ENCODE measurements at regions not wholly inside any gene's neighbourhood (a gene's known extent, or its start where the extent isn't known, plus 50 kb on each side); places are given as distances from the start of the nearest gene placed in this dataset.

DNA sequence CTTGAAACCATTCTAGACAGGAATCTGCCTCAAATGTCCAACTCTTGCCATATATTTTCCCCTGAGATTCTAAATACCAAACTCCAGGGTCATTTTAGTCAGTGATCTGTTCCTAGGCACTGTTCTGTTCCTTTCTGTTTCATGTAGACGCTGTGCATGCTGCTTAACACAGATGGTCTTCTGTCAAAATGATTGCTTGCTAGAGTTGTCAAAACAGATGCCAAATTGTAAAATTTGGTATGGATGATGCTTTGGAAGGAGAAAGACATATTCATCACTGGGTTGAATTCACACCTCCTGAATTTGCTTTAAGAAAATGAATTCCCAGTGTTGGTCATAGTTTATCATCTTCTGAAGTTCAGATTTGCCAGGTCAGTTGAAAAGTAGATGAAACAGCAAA is 425.9 kb downstream of the ETS1 start (continued):
- no peak for TF ChIP-seq PATZ1 (CRISPR knock-in tag; IDR thresholded peaks at IDR 0.05; ENCODE audit: borderline replicate concordance)
- no peak for TF ChIP-seq ZNF565 (CRISPR knock-in tag; conservative IDR thresholded peaks at IDR 0.05; ENCODE audit: low read depth)
- TF ChIP-seq PPARA (CRISPR knock-in tag; IDR thresholded peaks at IDR 0.05; ENCODE audit: borderline replicate concordance) = no peak
- no peak for TF ChIP-seq CSDC2 (CRISPR knock-in tag; IDR thresholded peaks at IDR 0.05)
- TF ChIP-seq BACH2 (CRISPR knock-in tag; IDR thresholded peaks at IDR 0.05; ENCODE audit: borderline replicate concordance) = no peak
- no peak for TF ChIP-seq ZNF8 (CRISPR knock-in tag; IDR thresholded peaks at IDR 0.05)
- no peak for TF ChIP-seq OSR1 (CRISPR knock-in tag; IDR thresholded peaks at IDR 0.05)
- TF ChIP-seq SNAI2 (CRISPR knock-in tag; IDR thresholded peaks at IDR 0.05) = no peak

GRCh38 chr11:128158860-128159259 is 428.5 kb downstream of the ETS1 start:
- TF ChIP-seq ZNF8 (CRISPR knock-in tag; IDR thresholded peaks at IDR 0.05) (no peak), ZNF70 (CRISPR knock-in tag; IDR thresholded peaks at IDR 0.05) (no peak), PATZ1 (CRISPR knock-in tag; IDR thresholded peaks at IDR 0.05; ENCODE audit: borderline replicate concordance) (no peak), TCF4 (CRISPR knock-in tag; IDR thresholded peaks at IDR 0.05; ENCODE audit: borderline replicate concordance) (no peak), ZC3H10 (CRISPR knock-in tag; IDR thresholded peaks at IDR 0.05) (no peak), OSR1 (CRISPR knock-in tag; IDR thresholded peaks at IDR 0.05) (no peak), PPARA (CRISPR knock-in tag; IDR thresholded peaks at IDR 0.05; ENCODE audit: borderline replicate concordance) (no peak), TSHZ2 (CRISPR knock-in tag; IDR thresholded peaks at IDR 0.05) (no peak), POU6F1 (CRISPR knock-in tag; IDR thresholded peaks at IDR 0.05; ENCODE audit: borderline replicate concordance, low read depth) (no peak), ESRRG (CRISPR knock-in tag; IDR thresholded peaks at IDR 0.05) (no peak), GLIS3 (CRISPR knock-in tag; IDR thresholded peaks at IDR 0.05) (no peak), CSDC2 (CRISPR knock-in tag; IDR thresholded peaks at IDR 0.05) (no peak), SNAI2 (CRISPR knock-in tag; IDR thresholded peaks at IDR 0.05) (no peak), ZNF565 (CRISPR knock-in tag; conservative IDR thresholded peaks at IDR 0.05; ENCODE audit: low read depth) (no peak)
- no peak for ATAC-seq

DNA sequence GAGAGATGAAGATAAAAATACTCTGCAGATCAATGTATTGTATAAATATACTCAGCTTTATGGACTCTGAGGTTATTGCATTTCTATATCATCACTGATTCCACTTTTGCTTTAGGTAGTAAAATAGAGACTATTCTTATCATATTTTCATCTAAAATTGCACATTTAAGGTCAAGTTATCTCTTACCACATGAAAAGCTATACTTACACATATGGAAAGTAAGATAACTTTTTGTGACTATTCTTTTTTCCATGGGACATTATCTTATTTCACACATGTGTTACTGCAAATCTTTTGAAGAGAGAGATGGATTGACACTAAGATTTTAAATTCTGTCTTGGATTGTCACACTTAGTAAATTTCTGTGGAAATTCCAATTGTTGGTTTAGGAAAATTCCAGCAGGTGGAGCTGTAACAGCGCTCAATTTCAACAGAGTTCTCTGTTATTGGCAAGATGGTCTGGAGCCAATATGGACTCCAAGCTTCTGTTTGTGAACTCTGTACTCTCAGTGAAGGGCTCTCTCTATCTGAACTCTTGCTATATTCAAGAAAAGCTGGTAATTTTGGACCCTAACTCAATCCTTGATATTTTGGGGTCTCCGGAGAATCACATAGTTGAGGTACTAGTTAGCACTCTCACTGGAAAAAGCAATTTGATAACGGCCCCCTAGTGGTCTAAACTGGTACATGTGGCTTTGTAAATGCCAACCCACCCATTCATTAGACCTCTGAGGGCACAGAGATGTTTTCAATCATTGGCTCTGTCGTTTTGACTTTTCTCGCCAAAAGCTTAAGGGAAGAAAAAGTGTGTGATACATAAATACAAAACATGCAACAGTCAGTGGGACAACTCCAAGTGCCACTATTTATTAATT is 429.7 kb downstream of the ETS1 start:
- no peak for TF ChIP-seq GLIS3 (CRISPR knock-in tag; IDR thresholded peaks at IDR 0.05)
- TF ChIP-seq POU6F1 (CRISPR knock-in tag; IDR thresholded peaks at IDR 0.05; ENCODE audit: borderline replicate concordance, low read depth) = peak; percentile 67; the same call in 1 of the 2 replicates
- peak; percentile 94 for ATAC-seq

GRCh38 chr11:128156486-128156885 is 430.9 kb downstream of the ETS1 start:
- ATAC-seq = no peak
- TF ChIP-seq GLIS3 (CRISPR knock-in tag; IDR thresholded peaks at IDR 0.05) (no peak), OSR1 (CRISPR knock-in tag; IDR thresholded peaks at IDR 0.05) (no peak), ZNF8 (CRISPR knock-in tag; IDR thresholded peaks at IDR 0.05) (no peak), TSHZ2 (CRISPR knock-in tag; IDR thresholded peaks at IDR 0.05) (no peak), ZFP30 (CRISPR knock-in tag; IDR thresholded peaks at IDR 0.05) (no peak), ZNF70 (CRISPR knock-in tag; IDR thresholded peaks at IDR 0.05) (no peak), CREB5 (CRISPR knock-in tag; IDR thresholded peaks at IDR 0.05; ENCODE audit: low read depth) (no peak), RARB (CRISPR knock-in tag; IDR thresholded peaks at IDR 0.05) (no peak), ISL1 (CRISPR knock-in tag; IDR thresholded peaks at IDR 0.05) (no peak), CSDC2 (CRISPR knock-in tag; IDR thresholded peaks at IDR 0.05) (no peak), ESRRG (CRISPR knock-in tag; IDR thresholded peaks at IDR 0.05) (no peak), BACH2 (CRISPR knock-in tag; IDR thresholded peaks at IDR 0.05; ENCODE audit: borderline replicate concordance) (no peak)
